ENCODE measurements at regions not wholly inside any gene's neighbourhood (a gene's known extent, or its start where the extent isn't known, plus 50 kb on each side); places are given as distances from the start of the nearest gene placed in this dataset.

GRCh38 chr21:23356905-23357304, 2250.4 kb downstream of the MRPL39 start:
- DNase-seq (ENCODE audit: low read depth), result no peak
- no peak overlapping the region for H3K4me3 ChIP-seq (ENCODE audit: low read depth, low read length)
- TF ChIP-seq CTCF (conservative IDR thresholded peaks at IDR 0.05; ENCODE audit: low read depth, low read length), result no peak

GRCh38 chr21:23316190-23316589, 2291.1 kb downstream of the MRPL39 start:
- H3K4me3 ChIP-seq (ENCODE audit: low read depth, low read length), result no peak overlapping the region
- no peak for TF ChIP-seq CTCF (conservative IDR thresholded peaks at IDR 0.05; ENCODE audit: low read depth, low read length)
- no peak for DNase-seq (ENCODE audit: low read depth)

GRCh38 chr21:23308741-23309140, 2298.5 kb downstream of the MRPL39 start:
- no peak overlapping the region for H3K4me3 ChIP-seq (ENCODE audit: low read depth, low read length)
- no peak for DNase-seq (ENCODE audit: low read depth)
- TF ChIP-seq CTCF (conservative IDR thresholded peaks at IDR 0.05; ENCODE audit: low read depth, low read length), result no peak

- no peak overlapping the region for H3K4me3 ChIP-seq (ENCODE audit: low read depth, low read length)
- DNase-seq (ENCODE audit: low read depth), result no peak
- no peak for TF ChIP-seq CTCF (conservative IDR thresholded peaks at IDR 0.05; ENCODE audit: low read depth, low read length)
Measured at GRCh38 chr21:23307065-23307464, 2300.2 kb downstream of the MRPL39 start.

GRCh38 chr21:23292292-23292691, 2294.1 kb downstream of the NCAM2 start:
- no peak for TF ChIP-seq CTCF (conservative IDR thresholded peaks at IDR 0.05; ENCODE audit: low read depth, low read length)
- DNase-seq (ENCODE audit: low read depth), result no peak
- H3K4me3 ChIP-seq (ENCODE audit: low read depth, low read length), result no peak overlapping the region

- no peak overlapping the region for H3K4me3 ChIP-seq (ENCODE audit: low read depth, low read length)
- DNase-seq (ENCODE audit: low read depth), result no peak
- TF ChIP-seq CTCF (conservative IDR thresholded peaks at IDR 0.05; ENCODE audit: low read depth, low read length), result no peak
Measured at GRCh38 chr21:23281917-23282316, 2283.7 kb downstream of the NCAM2 start.

GRCh38 chr21:23249760-23250159, 2251.6 kb downstream of the NCAM2 start:
- TF ChIP-seq CTCF (conservative IDR thresholded peaks at IDR 0.05; ENCODE audit: low read depth, low read length), result no peak
- no peak for DNase-seq (ENCODE audit: low read depth)
- H3K4me3 ChIP-seq (ENCODE audit: low read depth, low read length), result no peak overlapping the region
